ENCODE measurements at regions not wholly inside any gene's neighbourhood (a gene's known extent, or its start where the extent isn't known, plus 50 kb on each side); places are given as distances from the start of the nearest gene placed in this dataset.

DNA sequence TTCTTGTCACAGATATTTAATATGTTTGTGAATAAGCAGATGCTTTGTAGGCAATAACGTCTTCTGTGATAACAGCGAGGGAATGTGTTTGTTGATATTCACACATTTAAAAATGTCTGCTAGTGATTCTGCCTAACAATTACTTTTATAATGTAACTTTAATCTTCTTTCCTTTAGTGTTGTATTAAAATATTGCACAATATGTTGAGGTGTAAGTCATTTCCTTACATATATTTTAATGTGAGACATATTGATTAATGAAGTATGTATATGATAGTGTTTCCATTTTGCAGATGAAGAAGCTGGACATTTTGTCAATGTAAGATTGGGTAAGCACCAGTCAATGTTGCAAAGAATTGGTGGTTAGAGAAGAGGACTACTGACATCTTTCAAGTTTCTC is 324.4 kb downstream of the SLITRK1 start:
- ChIA-PET CTCF (no interaction called here), POLR2A (no interaction called here)
- TF ChIP-seq NFRKB (IDR thresholded peaks at IDR 0.05), result no peak
- no peak for TF ChIP-seq ZNF384 (IDR thresholded peaks at IDR 0.05)
- TF ChIP-seq ARNT (IDR thresholded peaks at IDR 0.05), result no peak
- TF ChIP-seq L3MBTL2 (conservative IDR thresholded peaks at IDR 0.05), result no peak
- no peak for TF ChIP-seq SUZ12 (IDR thresholded peaks at IDR 0.05)
- TF ChIP-seq SP1 (IDR thresholded peaks at IDR 0.05), result no peak
- TF ChIP-seq LEF1 (IDR thresholded peaks at IDR 0.05; ENCODE audit: borderline replicate concordance), result no peak
- TF ChIP-seq, protein P1, sequence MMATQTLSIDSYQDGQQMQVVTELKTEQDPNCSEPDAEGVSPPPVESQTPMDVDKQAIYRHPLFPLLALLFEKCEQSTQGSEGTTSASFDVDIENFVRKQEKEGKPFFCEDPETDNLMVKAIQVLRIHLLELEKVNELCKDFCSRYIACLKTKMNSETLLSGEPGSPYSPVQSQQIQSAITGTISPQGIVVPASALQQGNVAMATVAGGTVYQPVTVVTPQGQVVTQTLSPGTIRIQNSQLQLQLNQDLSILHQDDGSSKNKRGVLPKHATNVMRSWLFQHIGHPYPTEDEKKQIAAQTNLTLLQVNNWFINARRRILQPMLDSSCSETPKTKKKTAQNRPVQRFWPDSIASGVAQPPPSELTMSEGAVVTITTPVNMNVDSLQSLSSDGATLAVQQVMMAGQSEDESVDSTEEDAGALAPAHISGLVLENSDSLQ (IDR thresholded peaks at IDR 0.05), result no peak
- no peak for TF ChIP-seq HDGF (IDR thresholded peaks at IDR 0.05; ENCODE audit: borderline replicate concordance)
- TF ChIP-seq TARDBP (IDR thresholded peaks at IDR 0.05), result no peak
- no peak for TF ChIP-seq CTBP1 (IDR thresholded peaks at IDR 0.05; ENCODE audit: borderline replicate concordance)
- TF ChIP-seq ELF4 (IDR thresholded peaks at IDR 0.05), result no peak
- TF ChIP-seq BHLHE40 (IDR thresholded peaks at IDR 0.05; ENCODE audit: borderline replicate concordance), result no peak
- no peak for TF ChIP-seq FOXK2 (IDR thresholded peaks at IDR 0.05)
- DNase-seq (ENCODE audit: extremely low spot score), result no peak

DNA sequence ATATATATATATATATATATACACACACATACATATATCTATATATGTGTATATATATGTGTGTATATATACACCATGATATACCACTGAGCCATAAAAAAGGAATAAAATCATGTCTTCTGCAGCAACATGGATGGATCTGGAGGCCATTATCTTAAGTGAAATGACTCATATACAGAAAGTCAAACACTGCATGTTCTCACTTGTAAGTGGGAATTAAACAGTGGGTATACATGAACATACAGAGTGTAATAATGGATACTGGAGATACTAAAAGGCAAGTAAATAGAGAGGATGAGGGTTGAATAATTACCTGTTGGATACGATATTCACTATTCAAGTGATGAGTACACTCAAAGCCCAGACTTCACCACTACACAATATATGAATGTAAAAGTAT is 332.6 kb downstream of the SLITRK1 start:
- no peak for TF ChIP-seq FOXA1 (IDR thresholded peaks at IDR 0.05)
- no peak for TF ChIP-seq HDGF (IDR thresholded peaks at IDR 0.05; ENCODE audit: borderline replicate concordance)
- no peak for TF ChIP-seq CTBP1 (IDR thresholded peaks at IDR 0.05; ENCODE audit: borderline replicate concordance)
- no peak for TF ChIP-seq NFRKB (IDR thresholded peaks at IDR 0.05)
- TF ChIP-seq SUZ12 (IDR thresholded peaks at IDR 0.05), result no peak
- no peak for TF ChIP-seq ARNT (IDR thresholded peaks at IDR 0.05)
- no peak for TF ChIP-seq ZNF384 (IDR thresholded peaks at IDR 0.05)
- no peak for TF ChIP-seq LEF1 (IDR thresholded peaks at IDR 0.05; ENCODE audit: borderline replicate concordance)
- TF ChIP-seq TARDBP (IDR thresholded peaks at IDR 0.05), result no peak
- TF ChIP-seq FOXM1 (IDR thresholded peaks at IDR 0.05; ENCODE audit: borderline replicate concordance), result no peak
- TF ChIP-seq, protein P1 (IDR thresholded peaks at IDR 0.05), result no peak
- TF ChIP-seq ELF4 (IDR thresholded peaks at IDR 0.05), result no peak
- no peak for TF ChIP-seq FOXK2 (IDR thresholded peaks at IDR 0.05)
- no peak for TF ChIP-seq SP1 (IDR thresholded peaks at IDR 0.05)
- no peak for TF ChIP-seq BHLHE40 (IDR thresholded peaks at IDR 0.05; ENCODE audit: borderline replicate concordance)
- no peak for TF ChIP-seq L3MBTL2 (conservative IDR thresholded peaks at IDR 0.05)
- DNase-seq (ENCODE audit: extremely low spot score), result no peak
- ChIA-PET CTCF (no interaction called here), POLR2A (no interaction called here)

DNA sequence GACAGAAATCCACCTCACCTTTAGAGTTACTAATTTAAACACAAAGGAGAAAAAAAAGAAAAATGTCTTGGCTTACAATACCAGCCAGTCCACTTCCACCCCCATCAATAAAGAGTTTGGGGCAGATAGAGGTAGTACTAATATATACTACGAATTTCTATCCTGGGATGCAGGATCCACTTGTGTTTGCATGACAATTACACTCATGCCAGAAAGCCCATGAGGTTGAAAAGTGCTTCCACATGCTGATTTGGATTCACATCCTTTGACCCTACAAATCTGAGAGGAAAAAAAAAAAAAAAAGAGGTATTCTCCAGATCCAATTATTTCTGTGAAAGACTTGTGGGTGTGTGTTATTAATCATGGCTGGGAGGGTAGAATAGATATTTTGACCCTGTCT is 335.2 kb downstream of the SLITRK1 start:
- DNase-seq (ENCODE audit: extremely low spot score), result no peak
- CTCF ChIA-PET, result no interaction called here
- TF ChIP-seq BHLHE40 (IDR thresholded peaks at IDR 0.05; ENCODE audit: borderline replicate concordance) (no peak), ELF4 (IDR thresholded peaks at IDR 0.05) (no peak), LEF1 (IDR thresholded peaks at IDR 0.05; ENCODE audit: borderline replicate concordance) (no peak), CTBP1 (IDR thresholded peaks at IDR 0.05; ENCODE audit: borderline replicate concordance) (no peak), TARDBP (IDR thresholded peaks at IDR 0.05) (no peak), ARNT (IDR thresholded peaks at IDR 0.05) (no peak), HDGF (IDR thresholded peaks at IDR 0.05; ENCODE audit: borderline replicate concordance) (no peak), FOXK2 (IDR thresholded peaks at IDR 0.05) (no peak), L3MBTL2 (conservative IDR thresholded peaks at IDR 0.05) (no peak)
- TF ChIP-seq, protein P1 (IDR thresholded peaks at IDR 0.05), result no peak
- POLR2A ChIA-PET, result no interaction called here

DNA sequence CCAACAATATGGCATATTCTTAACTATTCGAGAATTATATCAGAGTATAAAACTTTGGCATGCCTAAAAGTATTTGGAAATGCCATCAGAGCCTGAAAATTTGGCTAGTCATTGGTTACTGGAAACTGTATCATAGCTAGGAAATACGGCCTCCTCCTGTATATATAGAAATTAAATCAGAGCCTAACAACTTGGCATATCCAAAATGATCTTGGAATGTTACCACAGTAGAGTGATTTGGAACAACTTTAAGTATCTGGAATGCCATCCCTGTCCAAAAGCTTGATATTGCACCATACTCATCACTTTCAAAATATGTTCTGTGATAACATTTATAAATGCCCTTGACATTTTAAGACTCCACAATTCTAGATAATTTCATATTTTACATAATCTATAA is 335.8 kb downstream of the SLITRK1 start:
- ChIA-PET POLR2A (no interaction called here), CTCF (no interaction called here)
- TF ChIP-seq LEF1 (IDR thresholded peaks at IDR 0.05; ENCODE audit: borderline replicate concordance), result no peak
- no peak for TF ChIP-seq SUZ12 (IDR thresholded peaks at IDR 0.05)
- no peak for TF ChIP-seq HDGF (IDR thresholded peaks at IDR 0.05; ENCODE audit: borderline replicate concordance)
- no peak for TF ChIP-seq BHLHE40 (IDR thresholded peaks at IDR 0.05; ENCODE audit: borderline replicate concordance)
- TF ChIP-seq FOXA1 (IDR thresholded peaks at IDR 0.05), result no peak
- no peak for TF ChIP-seq ZNF384 (IDR thresholded peaks at IDR 0.05)
- TF ChIP-seq L3MBTL2 (conservative IDR thresholded peaks at IDR 0.05), result no peak
- TF ChIP-seq NFRKB (IDR thresholded peaks at IDR 0.05), result no peak
- no peak for TF ChIP-seq FOXK2 (IDR thresholded peaks at IDR 0.05)
- TF ChIP-seq SP1 (IDR thresholded peaks at IDR 0.05), result no peak
- TF ChIP-seq, protein P1 (IDR thresholded peaks at IDR 0.05), result no peak
- no peak for TF ChIP-seq ARNT (IDR thresholded peaks at IDR 0.05)
- TF ChIP-seq ELF4 (IDR thresholded peaks at IDR 0.05), result no peak
- no peak for TF ChIP-seq TARDBP (IDR thresholded peaks at IDR 0.05)
- TF ChIP-seq CTBP1 (IDR thresholded peaks at IDR 0.05; ENCODE audit: borderline replicate concordance), result no peak
- TF ChIP-seq FOXM1 (IDR thresholded peaks at IDR 0.05; ENCODE audit: borderline replicate concordance), result no peak
- DNase-seq (ENCODE audit: extremely low spot score), result no peak

DNA sequence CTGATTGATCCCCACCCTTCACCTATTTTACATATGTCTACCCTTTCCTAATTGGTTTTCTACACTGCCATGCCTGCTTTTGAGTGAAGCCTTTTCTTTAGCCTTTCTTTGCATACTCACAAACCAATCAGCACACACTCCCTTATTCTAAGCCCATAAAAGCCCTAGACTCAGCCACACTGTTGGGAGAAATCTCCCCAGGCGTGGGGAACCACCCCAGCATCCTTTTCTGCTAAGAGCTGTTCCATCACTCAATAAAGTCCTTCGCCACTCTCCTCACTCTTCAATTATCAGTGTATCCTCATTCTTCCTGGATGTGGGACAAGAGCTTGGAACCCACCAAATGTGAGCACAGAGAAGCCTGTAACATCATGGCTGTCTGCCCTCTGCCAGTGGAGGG is 343.6 kb downstream of the SLITRK1 start:
- CTCF ChIA-PET, result no interaction called here
- no peak for TF ChIP-seq FOXA1 (IDR thresholded peaks at IDR 0.05)
- POLR2A ChIA-PET, result no interaction called here
- DNase-seq (ENCODE audit: extremely low spot score), result no peak

DNA sequence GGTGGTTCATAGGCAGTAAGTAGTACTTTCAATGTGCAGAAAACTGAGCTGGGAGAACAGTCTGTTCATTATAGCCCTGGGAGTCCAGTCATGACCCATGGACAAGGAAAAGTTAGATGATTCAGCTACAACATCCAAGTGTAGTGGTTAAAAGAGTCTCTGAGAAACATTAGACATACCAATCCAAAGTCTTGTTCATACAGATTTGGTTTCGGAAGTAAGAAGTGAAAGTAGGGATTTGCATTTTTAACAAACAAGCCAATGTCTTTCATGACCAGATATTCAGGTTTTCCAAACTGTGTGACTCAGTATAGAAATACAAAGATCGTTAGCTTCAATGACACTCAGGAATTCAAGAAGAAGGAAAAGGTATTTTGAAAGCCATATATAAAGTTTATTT is 345.3 kb downstream of the SLITRK1 start:
- POLR2A ChIA-PET, result no interaction called here
- DNase-seq (ENCODE audit: extremely low spot score), result no peak
- TF ChIP-seq SUZ12 (IDR thresholded peaks at IDR 0.05) (no peak), LEF1 (IDR thresholded peaks at IDR 0.05; ENCODE audit: borderline replicate concordance) (no peak), TARDBP (IDR thresholded peaks at IDR 0.05) (no peak), ZNF384 (IDR thresholded peaks at IDR 0.05) (no peak), HDGF (IDR thresholded peaks at IDR 0.05; ENCODE audit: borderline replicate concordance) (no peak), SP1 (IDR thresholded peaks at IDR 0.05) (no peak), BHLHE40 (IDR thresholded peaks at IDR 0.05; ENCODE audit: borderline replicate concordance) (no peak), FOXK2 (IDR thresholded peaks at IDR 0.05) (no peak), ELF4 (IDR thresholded peaks at IDR 0.05) (no peak), ARNT (IDR thresholded peaks at IDR 0.05) (no peak), NFRKB (IDR thresholded peaks at IDR 0.05) (no peak)
- TF ChIP-seq, protein P1 (IDR thresholded peaks at IDR 0.05), result no peak
- CTCF ChIA-PET, result no interaction called here
